PFSK-1 (cell line): ENCODE measurements at regions not wholly inside any gene's neighbourhood (a gene's known extent, or its start where the extent isn't known, plus 50 kb on each side); places are given as distances from the start of the nearest gene placed in this dataset.

ENCODE experiments used
- FOXP2 ChIP-seq: optimal IDR thresholded peaks from 2 replicates; pipeline ENCODE3; 2011; ENCODE audit warnings: borderline replicate concordance, control low read depth, inconsistent platforms; ENCODE audit not compliant: insufficient read depth; ENCODE audit errors: extremely low read length, extremely low read depth
- POLR2AphosphoS5 ChIP-seq: IDR thresholded peaks from 2 replicates; pipeline ENCODE4 v1.6.1; 2012; ENCODE audit warnings: low read depth, mild to moderate bottlenecking, control low read depth, low read length, moderate library complexity
- SIN3A ChIP-seq: IDR thresholded peaks from 2 replicates; pipeline ENCODE4 v1.6.1; 2012; ENCODE audit warnings: mild to moderate bottlenecking, low read length, moderate library complexity, borderline replicate concordance; ENCODE audit not compliant: insufficient read depth
- TAF1 ChIP-seq: IDR thresholded peaks from 2 replicates; pipeline ENCODE4 v1.6.1; 2012; ENCODE audit warnings: low read length, control low read depth, borderline replicate concordance; ENCODE audit not compliant: insufficient read depth
- TF ChIP-seq, protein P1 (sequence below), 2 experiments: IDR thresholded peaks; 2 replicates each; pipeline versions ENCODE4 v1.6.1 to v1.8.0; 2011 to 2012; ENCODE audit warnings: low read depth in 2 of 2, low read length in 2 of 2, control low read depth in 1 of 2, inconsistent platforms in 1 of 2, mild to moderate bottlenecking in 1 of 2, moderate library complexity in 1 of 2; ENCODE audit not compliant: insufficient read depth in 1 of 2

DNA sequence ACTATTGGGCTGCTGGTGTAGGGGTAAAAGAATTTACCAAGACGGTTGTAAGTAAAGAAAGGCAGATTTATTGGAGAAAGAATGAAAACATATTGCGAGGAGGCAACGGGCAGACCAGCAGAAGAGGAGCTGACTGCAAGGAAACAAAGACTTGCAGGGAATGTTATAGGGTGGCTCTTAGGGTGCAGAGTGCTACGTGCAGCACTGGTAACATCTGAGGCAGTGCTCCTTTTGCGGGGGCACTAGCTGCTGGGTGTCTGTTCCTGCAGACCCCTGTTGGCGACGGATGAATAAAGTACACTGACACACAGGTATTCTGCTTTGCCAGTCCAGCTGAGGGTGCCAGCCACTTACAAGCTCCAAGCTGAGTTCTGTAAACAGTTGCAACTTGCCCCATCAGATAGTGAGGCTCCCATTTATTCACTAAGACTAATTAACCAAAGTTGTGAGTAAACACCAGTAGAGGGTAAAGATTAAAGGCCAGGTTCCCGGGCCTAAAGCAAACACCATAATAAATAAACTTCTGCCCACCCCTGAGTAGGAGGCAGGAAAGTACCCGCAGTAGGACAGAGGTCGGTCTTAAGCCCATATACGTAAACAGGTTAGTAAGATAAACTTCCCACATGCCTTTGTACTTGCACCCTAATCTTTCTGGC, 140.2 kb upstream of the KCNK1 start:
- no peak for TF ChIP-seq SIN3A
- TF ChIP-seq, protein P1, sequence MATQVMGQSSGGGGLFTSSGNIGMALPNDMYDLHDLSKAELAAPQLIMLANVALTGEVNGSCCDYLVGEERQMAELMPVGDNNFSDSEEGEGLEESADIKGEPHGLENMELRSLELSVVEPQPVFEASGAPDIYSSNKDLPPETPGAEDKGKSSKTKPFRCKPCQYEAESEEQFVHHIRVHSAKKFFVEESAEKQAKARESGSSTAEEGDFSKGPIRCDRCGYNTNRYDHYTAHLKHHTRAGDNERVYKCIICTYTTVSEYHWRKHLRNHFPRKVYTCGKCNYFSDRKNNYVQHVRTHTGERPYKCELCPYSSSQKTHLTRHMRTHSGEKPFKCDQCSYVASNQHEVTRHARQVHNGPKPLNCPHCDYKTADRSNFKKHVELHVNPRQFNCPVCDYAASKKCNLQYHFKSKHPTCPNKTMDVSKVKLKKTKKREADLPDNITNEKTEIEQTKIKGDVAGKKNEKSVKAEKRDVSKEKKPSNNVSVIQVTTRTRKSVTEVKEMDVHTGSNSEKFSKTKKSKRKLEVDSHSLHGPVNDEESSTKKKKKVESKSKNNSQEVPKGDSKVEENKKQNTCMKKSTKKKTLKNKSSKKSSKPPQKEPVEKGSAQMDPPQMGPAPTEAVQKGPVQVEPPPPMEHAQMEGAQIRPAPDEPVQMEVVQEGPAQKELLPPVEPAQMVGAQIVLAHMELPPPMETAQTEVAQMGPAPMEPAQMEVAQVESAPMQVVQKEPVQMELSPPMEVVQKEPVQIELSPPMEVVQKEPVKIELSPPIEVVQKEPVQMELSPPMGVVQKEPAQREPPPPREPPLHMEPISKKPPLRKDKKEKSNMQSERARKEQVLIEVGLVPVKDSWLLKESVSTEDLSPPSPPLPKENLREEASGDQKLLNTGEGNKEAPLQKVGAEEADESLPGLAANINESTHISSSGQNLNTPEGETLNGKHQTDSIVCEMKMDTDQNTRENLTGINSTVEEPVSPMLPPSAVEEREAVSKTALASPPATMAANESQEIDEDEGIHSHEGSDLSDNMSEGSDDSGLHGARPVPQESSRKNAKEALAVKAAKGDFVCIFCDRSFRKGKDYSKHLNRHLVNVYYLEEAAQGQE (IDR thresholded peaks at IDR 0.05; ENCODE audit: insufficient read depth in 1 of 2, low read depth in 2 of 2, low read length in 2 of 2): no peak
- TF ChIP-seq FOXP2: no peak
- no peak for TF ChIP-seq TAF1
- no peak for TF ChIP-seq POLR2AphosphoS5

- TF ChIP-seq SIN3A: no peak
- TF ChIP-seq FOXP2: no peak
- TF ChIP-seq, protein P1 (IDR thresholded peaks at IDR 0.05; ENCODE audit: insufficient read depth in 1 of 2, low read depth in 2 of 2, low read length in 2 of 2): no peak
- no peak for TF ChIP-seq TAF1
- no peak for TF ChIP-seq POLR2AphosphoS5
Measured at GRCh38 chr1:233477359-233477758, 136.5 kb upstream of the KCNK1 start.

- TF ChIP-seq SIN3A: no peak
- TF ChIP-seq, protein P1 (IDR thresholded peaks at IDR 0.05; ENCODE audit: insufficient read depth in 1 of 2, low read depth in 2 of 2, low read length in 2 of 2): no peak
- no peak for TF ChIP-seq FOXP2
- no peak for TF ChIP-seq POLR2AphosphoS5
- no peak for TF ChIP-seq TAF1
Measured at GRCh38 chr1:233478611-233479010, 135.3 kb upstream of the KCNK1 start.

DNA sequence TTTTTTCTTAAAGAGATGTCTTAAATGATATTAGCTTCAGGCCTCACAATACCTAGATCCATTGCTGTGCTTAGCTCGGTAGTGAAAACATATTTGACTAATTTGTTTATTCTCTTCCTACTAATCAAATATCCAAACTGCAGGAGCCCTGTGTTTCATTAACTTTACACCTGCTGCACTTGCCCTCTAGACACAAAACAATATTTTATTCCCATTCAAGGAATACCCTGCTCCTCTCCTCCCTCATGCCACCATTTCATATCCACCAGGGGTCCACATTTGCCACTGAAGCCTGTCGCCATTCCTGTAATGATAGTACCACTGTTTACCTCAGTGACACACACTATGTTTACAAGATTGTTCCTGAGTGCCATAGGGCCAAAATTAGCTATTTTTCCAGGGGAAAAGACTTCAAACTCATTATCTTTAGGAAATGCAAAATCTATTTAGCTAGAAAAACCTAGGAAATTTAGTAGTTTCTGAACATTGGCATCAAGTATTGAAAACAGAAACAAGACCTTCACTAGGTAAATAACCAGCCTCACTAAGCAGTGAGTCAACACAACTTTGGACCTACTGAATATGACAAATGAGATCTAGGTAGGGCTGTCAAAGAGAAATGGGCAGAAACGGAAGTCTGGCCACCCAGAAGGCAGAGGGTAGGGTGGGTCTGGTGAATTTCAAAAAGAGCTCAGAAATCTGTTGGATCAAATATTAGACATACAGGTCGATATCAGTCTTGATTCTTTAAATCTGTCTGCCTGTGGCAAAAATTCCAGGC, 134.6 kb upstream of the KCNK1 start:
- TF ChIP-seq FOXP2 (no peak), TAF1 (no peak), POLR2AphosphoS5 (no peak)
- TF ChIP-seq, protein P1 (IDR thresholded peaks at IDR 0.05; ENCODE audit: insufficient read depth in 1 of 2, low read depth in 2 of 2, low read length in 2 of 2): no peak
